ENCODE measurements at regions not wholly inside any gene's neighbourhood (a gene's known extent, or its start where the extent isn't known, plus 50 kb on each side); places are given as distances from the start of the nearest gene placed in this dataset.
A peak's percentile ranks its signal among the peaks of the same experiment; 100 is the strongest.

DNA sequence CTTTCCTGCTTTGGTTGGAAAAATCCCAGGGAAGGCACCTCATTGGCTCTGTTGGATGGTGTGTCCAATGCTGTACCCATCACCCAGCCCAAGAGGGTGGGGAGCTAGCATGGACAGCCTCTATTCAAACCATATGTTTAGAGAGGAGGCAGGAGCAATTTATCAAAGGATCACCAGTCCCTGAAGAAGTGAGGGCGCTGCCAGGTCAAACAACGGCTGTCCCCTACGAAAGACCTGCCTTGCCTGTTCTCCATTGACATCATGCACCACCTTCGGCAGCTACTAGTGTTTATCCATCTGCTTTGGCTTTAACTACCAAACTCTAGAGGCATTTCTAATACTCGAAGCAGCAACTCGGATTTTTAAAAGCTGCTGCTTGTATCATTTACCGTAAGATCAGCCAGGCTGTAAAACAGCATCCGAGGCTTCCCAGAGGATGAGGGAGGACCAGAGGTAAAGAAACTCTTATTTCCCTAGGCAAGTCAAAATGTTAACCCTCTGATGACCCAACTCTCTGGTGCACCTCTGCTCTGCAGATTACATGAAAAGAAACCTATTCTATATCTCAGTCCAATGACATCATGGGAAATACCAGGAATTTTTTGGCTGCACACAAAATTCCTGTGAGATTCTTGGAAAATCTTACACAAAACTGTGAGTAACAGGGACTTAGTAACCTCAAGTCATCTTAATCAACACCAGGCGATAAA is 720.9 kb upstream of the TBX3 start:
- Histone ChIP-seq H3K4me3 (peak overlapping the region; percentile 21), H3K27ac (no peak overlapping the region)
- TF ChIP-seq, protein P1, sequence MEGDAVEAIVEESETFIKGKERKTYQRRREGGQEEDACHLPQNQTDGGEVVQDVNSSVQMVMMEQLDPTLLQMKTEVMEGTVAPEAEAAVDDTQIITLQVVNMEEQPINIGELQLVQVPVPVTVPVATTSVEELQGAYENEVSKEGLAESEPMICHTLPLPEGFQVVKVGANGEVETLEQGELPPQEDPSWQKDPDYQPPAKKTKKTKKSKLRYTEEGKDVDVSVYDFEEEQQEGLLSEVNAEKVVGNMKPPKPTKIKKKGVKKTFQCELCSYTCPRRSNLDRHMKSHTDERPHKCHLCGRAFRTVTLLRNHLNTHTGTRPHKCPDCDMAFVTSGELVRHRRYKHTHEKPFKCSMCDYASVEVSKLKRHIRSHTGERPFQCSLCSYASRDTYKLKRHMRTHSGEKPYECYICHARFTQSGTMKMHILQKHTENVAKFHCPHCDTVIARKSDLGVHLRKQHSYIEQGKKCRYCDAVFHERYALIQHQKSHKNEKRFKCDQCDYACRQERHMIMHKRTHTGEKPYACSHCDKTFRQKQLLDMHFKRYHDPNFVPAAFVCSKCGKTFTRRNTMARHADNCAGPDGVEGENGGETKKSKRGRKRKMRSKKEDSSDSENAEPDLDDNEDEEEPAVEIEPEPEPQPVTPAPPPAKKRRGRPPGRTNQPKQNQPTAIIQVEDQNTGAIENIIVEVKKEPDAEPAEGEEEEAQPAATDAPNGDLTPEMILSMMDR (IDR thresholded peaks at IDR 0.05): no peak
- no peak for DNase-seq (ENCODE audit: low spot score)

DNA sequence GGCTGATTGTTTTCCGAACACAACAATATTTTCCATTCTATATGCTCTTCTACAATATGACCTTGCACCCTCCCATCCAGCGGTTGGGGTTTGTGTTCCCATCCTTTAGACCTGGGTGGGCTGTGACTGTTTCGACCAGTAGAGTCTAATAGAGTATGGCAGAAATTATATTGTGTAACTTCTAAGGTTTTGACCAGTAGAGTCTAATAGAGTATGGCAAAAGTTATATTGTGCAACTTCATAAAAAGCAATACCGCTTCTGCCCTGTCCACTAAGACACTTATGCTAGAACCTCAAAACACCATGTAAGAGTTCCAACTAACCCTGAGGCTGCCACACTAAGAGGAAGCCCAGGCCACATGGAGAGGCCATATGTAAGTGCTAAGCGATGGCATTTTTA is 719.7 kb upstream of the TBX3 start:
- no peak overlapping the region for H3K4me3 ChIP-seq
- TF ChIP-seq, protein P1 (IDR thresholded peaks at IDR 0.05): no peak
- DNase-seq (ENCODE audit: low spot score): no peak

DNA sequence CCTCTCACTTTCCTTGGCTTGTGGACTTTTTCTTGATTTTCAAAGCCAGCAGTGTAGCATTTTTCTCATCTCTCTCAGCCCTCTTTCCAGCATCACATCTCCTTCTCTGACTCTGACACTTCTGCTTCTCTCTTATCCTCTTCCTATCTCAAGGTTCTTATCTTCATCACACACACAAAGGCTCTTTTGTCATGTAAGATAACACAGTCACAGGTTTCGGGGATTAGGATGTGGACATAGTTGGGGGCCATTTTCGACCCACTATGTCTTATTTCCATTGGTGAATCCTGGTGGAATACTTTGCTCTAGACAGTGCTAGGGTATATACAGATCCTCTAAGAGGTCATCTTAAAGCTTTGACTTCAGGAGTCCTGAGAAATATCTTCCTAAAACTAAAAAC is 719.3 kb upstream of the TBX3 start:
- H3K4me3 ChIP-seq: no peak overlapping the region
- TF ChIP-seq, protein P1 (IDR thresholded peaks at IDR 0.05): no peak
- no peak overlapping the region for H3K27ac ChIP-seq
- DNase-seq (ENCODE audit: low spot score): no peak

More for the DNA sequence above, 719.7 kb upstream of the TBX3 start:
- H3K27ac ChIP-seq: no peak overlapping the region

DNA sequence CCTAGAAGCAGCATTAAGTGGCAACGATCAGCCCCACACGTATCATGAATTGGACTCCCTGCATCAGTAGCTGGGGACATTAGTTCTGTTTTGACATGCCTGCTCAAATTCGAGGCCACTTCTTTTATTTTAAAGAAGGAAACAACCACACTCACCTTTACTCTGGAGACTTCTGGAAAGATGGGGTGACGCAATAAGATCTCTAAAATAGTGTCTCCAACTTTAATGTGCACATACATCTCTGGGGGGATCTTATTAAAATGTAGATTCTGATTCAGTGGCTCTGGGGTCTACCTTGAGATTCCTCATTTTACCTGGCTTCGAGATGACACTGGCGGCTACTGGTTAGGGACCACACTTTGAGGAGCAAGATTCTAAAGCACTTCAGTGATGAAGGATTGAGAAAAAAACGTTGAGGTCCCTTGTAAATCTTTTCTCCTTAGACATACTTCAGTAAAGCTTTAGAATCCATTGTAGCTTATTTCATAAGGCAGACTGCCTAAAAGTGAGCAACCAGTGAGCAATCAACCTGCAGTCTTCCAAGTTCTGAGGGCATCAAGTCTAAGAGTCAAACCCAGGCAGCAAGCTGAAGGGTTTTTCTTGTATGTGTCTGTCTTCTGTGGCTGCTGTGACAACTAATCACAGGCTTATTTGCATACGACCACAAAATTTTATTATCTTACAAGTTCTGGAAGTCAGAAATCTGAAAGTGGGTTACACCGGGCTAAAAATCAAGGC is 718.6 kb upstream of the TBX3 start:
- TF ChIP-seq, protein P1 (IDR thresholded peaks at IDR 0.05): no peak
- Histone ChIP-seq H3K27ac (no peak overlapping the region), H3K4me3 (no peak overlapping the region)
- no peak for DNase-seq (ENCODE audit: low spot score)

DNA sequence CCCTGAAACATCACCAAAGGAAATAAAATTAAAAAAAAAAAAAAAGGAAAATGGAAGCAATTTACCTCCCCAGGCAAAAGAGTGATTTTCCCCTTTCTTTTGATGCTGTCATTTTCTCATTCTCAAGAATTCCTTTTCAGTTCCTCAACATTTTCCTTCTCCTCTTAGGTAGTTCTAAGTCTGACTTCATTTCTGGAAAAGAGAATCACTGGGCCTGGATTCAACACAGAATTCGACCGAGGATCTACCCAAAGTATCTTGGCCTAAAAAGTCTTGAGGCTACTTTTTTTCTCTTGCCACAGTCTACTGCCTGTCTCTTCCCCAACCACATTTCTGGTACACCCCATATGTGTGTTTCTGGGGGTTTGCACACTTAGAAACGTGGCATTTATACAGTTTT is 717.8 kb upstream of the TBX3 start:
- no peak overlapping the region for H3K4me3 ChIP-seq
- DNase-seq (ENCODE audit: low spot score): no peak
- H3K27ac ChIP-seq: no peak overlapping the region
- TF ChIP-seq, protein P1 (IDR thresholded peaks at IDR 0.05): no peak

DNA sequence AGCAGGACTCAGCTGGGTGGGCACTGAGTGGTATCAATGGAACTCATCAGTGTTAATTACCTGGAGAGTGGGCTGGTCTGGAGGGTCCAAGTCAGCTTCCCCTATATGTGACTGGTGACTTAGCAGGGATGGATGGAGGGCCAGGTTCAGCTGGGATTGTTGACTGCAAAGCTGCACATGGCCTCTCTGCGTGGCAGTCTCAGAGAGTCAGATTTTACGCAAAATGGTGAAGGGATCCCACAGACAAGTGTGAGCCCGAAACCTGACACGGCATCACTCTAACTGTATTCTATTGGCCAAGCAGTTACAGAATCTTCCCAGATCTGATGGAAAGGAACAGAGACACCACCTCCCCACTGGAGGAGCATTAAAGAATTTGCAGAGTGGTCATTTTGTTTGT is 716.0 kb upstream of the TBX3 start:
- no peak for DNase-seq (ENCODE audit: low spot score)
- H3K27ac ChIP-seq: no peak overlapping the region
- no peak overlapping the region for H3K4me3 ChIP-seq
- TF ChIP-seq, protein P1 (IDR thresholded peaks at IDR 0.05): no peak

DNA sequence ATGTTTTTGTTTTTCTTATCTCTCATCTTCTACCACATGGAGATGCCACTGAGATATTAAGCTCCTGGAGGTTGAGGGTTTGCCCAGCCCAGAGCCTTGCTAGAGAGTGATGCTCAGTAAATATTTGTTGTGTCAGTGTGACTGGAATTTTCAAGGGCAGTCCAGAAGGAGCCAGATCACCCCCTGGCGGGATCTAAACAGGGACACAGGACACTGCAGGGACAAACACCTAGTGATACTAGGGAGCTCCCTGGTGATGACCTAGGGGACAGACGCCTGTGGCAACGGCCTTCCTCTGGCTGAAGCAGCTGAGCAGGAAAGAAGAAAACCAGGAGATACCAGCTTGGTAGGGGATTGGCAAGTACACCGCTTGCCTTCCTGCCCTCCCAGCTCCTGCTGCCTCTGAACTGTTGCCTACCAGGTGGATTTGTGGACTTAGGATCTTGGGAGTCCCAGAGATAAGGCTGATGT is 714.4 kb upstream of the TBX3 start:
- TF ChIP-seq, protein P1 (IDR thresholded peaks at IDR 0.05): no peak
- H3K27ac ChIP-seq: no peak overlapping the region
- DNase-seq (ENCODE audit: low spot score): no peak
- H3K4me3 ChIP-seq: no peak overlapping the region

All from coronary artery (tissue), 2 donors.